Endodermal cell (in vitro differentiated cells): ENCODE measurements at regions not wholly inside any gene's neighbourhood (a gene's known extent, or its start where the extent isn't known, plus 50 kb on each side); places are given as distances from the start of the nearest gene placed in this dataset.

Experiments used
- DNase-seq: peaks from one replicate; pipeline ENCODE4 v3.0.0-alpha.2; 2017
- H3K27ac ChIP-seq: 2 replicates; pipeline ENCODE4 v1.5.1; 2013; ENCODE audit warnings: mild to moderate bottlenecking, low read depth, low read length, moderate library complexity
- H3K27me3 ChIP-seq: 2 replicates; pipeline ENCODE4 v1.6.1; 2013; ENCODE audit warnings: mild to moderate bottlenecking, low read length, moderate library complexity; ENCODE audit not compliant: insufficient read depth, control insufficient read depth, poor library complexity, severe bottlenecking
- H3K36me3 ChIP-seq: 2 replicates; pipeline ENCODE4 v1.7.0; 2013; ENCODE audit warnings: mild to moderate bottlenecking, low read length, moderate library complexity; ENCODE audit not compliant: control insufficient read depth, insufficient read depth
- H3K4me1 ChIP-seq: one replicate; pipeline ENCODE4 v1.7.0; 2013; ENCODE audit warnings: low read length; ENCODE audit not compliant: control insufficient read depth, insufficient read depth
- H3K4me3 ChIP-seq: 2 replicates; pipeline ENCODE4 v1.5.1; 2013; ENCODE audit warnings: mild to moderate bottlenecking, low read length, moderate library complexity
- H3K9ac ChIP-seq: 2 replicates; pipeline ENCODE4 v1.6.1; 2013; ENCODE audit warnings: mild to moderate bottlenecking, low read length, moderate library complexity; ENCODE audit not compliant: poor library complexity, severe bottlenecking; ENCODE audit errors: extremely low read depth
- H3K9me3 ChIP-seq: 2 replicates; pipeline ENCODE4 v1.6.1; 2013; ENCODE audit warnings: mild to moderate bottlenecking, low read length, moderate library complexity; ENCODE audit not compliant: control insufficient read depth
- H3K27ac Mint-ChIP-seq: 2 replicates; pipeline ENCODE4 v1.8.0; 2020; ENCODE audit warnings: mixed read lengths
- H3K27me3 Mint-ChIP-seq: 2 replicates; pipeline ENCODE4 v1.8.0; 2021; ENCODE audit warnings: mild to moderate bottlenecking, mixed read lengths; ENCODE audit not compliant: insufficient read depth
- H3K36me3 Mint-ChIP-seq: 2 replicates; pipeline ENCODE4 v1.8.0; 2020; ENCODE audit warnings: low read depth, mixed read lengths
- H3K4me1 Mint-ChIP-seq: 2 replicates; pipeline ENCODE4 v1.8.0; 2020; ENCODE audit warnings: mixed read lengths
- H3K4me3 Mint-ChIP-seq: 2 replicates; pipeline ENCODE4 v1.8.0; 2020; ENCODE audit warnings: mild to moderate bottlenecking, moderate library complexity, mixed read lengths
- H3K9me3 Mint-ChIP-seq: 2 replicates; pipeline ENCODE4 v1.8.0; 2020; ENCODE audit warnings: mild to moderate bottlenecking, mixed read lengths
- CTCF ChIP-seq: fragments of 200-600 bp; sonication (generic); conservative IDR thresholded peaks from 2 replicates; pipeline ENCODE4 v1.5.0; 2021; ENCODE audit warnings: antibody characterized with exemption, mild to moderate bottlenecking
- WGBS, 2 experiments: methylation state at CpG; one replicate each; pipeline versions ENCODE4 v1.1.5 to v1.1.7; 2013; ENCODE audit warnings: missing lambda C conversion rate in 2 of 2, mixed read lengths in 1 of 2; ENCODE audit not compliant: insufficient coverage in 1 of 2, insufficient read length in 1 of 2; 5-methylcytosine and 5-hydroxymethylcytosine counted together

DNA sequence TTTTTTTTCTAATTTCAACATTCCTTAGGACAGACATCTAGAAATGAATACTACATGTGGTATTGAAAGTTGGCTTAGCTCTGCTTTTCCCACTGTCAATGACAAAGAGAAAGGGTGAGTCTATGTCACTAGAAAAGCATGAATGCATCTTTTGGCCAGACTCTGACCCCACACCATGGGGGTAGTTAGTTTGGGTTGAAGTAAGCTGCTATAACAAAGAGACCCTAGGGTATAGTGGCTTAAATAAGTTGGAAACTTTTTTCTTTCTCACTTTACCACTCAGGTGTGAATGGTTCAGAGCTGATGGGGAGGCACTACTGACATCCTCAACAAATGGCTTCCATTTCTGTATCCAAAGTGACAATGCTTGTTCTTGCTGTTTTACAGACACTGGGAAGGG, 161.5 kb downstream of the DLEU7 start:
- Histone ChIP-seq H3K9ac (no peak overlapping the region), H3K36me3 (no peaks in the 10 kb centered on the region), H3K4me3 (no peak overlapping the region), H3K27me3 (no peaks in the 10 kb centered on the region), H3K4me1 (peaks cover 24% of the 10 kb centered on the region), H3K27ac (no peak overlapping the region), H3K9me3 (peaks cover 9% of the 10 kb centered on the region)
- Mint-ChIP-seq H3K36me3 (no peaks in the 10 kb centered on the region), H3K4me3 (no peak overlapping the region), H3K27ac (no peak overlapping the region), H3K9me3 (no peaks in the 10 kb centered on the region), H3K27me3 (peaks cover 3% of the 10 kb centered on the region), H3K4me1 (peaks cover 30% of the 10 kb centered on the region)
- TF ChIP-seq CTCF = no peak
- DNase-seq = no peak

DNA sequence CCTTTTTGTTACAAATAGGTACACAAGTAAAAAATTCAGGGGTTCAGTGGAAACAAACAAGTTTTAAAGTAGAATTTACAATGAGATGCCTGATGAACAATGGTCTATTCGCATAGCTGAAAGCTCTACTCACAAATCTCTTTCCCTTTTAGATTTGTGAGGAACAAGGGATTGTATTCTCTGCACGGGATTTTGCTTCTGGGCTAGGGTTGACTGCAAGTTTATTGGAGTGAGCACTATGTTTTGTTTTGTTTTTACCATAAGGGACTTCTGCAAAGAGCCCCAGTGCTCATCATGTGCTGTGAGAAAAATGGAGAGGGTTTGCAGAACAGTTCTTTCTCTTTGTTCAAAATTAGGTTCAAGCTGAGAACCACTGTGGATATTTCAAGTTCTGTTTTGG, 160.5 kb downstream of the DLEU7 start:
- no peak overlapping the region for H3K9ac ChIP-seq

GRCh38 chr13:50684366-50684765, 159.1 kb downstream of the DLEU7 start:
- no peak overlapping the region for H3K27ac Mint-ChIP-seq
- H3K27me3 ChIP-seq = no peaks in the 10 kb centered on the region
- no peak overlapping the region for H3K9ac ChIP-seq
- no peak overlapping the region for H3K4me3 Mint-ChIP-seq
- H3K9me3 ChIP-seq = peaks cover 14% of the 10 kb centered on the region
- peaks cover 3% of the 10 kb centered on the region for H3K27me3 Mint-ChIP-seq
- H3K9me3 Mint-ChIP-seq = no peaks in the 10 kb centered on the region
- 90% methylated on average over 3 of the region's 3 CpGs; no CpG with 5 or more reads in 1 of the 2 experiments for WGBS, 2 experiments
- H3K4me1 ChIP-seq = peaks cover 7% of the 10 kb centered on the region
- no peak overlapping the region for H3K4me3 ChIP-seq
- TF ChIP-seq CTCF = no peak
- no peak overlapping the region for H3K27ac ChIP-seq
- no peak for DNase-seq
- H3K36me3 ChIP-seq = no peaks in the 10 kb centered on the region
- peaks cover 12% of the 10 kb centered on the region for H3K4me1 Mint-ChIP-seq
- no peaks in the 10 kb centered on the region for H3K36me3 Mint-ChIP-seq

More for the DNA sequence above, 160.5 kb downstream of the DLEU7 start:
- Mint-ChIP-seq H3K4me3 (no peak overlapping the region), H3K27me3 (peaks cover 3% of the 10 kb centered on the region), H3K4me1 (peaks cover 20% of the 10 kb centered on the region), H3K36me3 (no peaks in the 10 kb centered on the region), H3K9me3 (no peaks in the 10 kb centered on the region), H3K27ac (no peak overlapping the region)
- H3K27me3 ChIP-seq = no peaks in the 10 kb centered on the region
- no peak for DNase-seq
- 80 to 89% methylated on average over 1 to 2 of the region's 2 CpGs for WGBS, 2 experiments
- peaks cover 14% of the 10 kb centered on the region for H3K9me3 ChIP-seq
- H3K27ac ChIP-seq = no peak overlapping the region
- H3K4me3 ChIP-seq = no peak overlapping the region
- no peaks in the 10 kb centered on the region for H3K36me3 ChIP-seq
- H3K4me1 ChIP-seq = peaks cover 14% of the 10 kb centered on the region
- TF ChIP-seq CTCF = no peak
